ENCODE measurements at regions not wholly inside any gene's neighbourhood (a gene's known extent, or its start where the extent isn't known, plus 50 kb on each side); places are given as distances from the start of the nearest gene placed in this dataset.

DNA sequence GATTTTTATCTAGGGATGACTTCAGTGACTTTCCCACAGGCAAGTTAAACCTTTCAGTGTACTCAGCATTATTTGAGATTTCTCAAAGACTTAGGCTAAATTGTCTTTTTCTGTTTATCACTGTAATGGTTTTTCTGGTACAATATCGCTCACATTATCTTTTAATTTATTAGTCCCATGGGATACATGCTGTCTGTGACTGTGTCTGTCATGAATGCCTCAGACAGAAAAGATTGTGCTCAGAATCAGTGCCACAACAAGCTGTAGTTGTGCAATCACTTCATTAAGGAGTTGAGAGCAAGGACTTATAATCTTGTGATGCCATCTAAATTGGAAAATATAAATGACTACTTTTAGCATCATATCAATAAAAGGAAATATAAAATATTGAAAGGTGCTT lies 2374.2 kb upstream of the RAG2 start:
- CTCF ChIA-PET: no interaction called here
- intact Hi-C loops (cut with micrococcal nuclease; ENCODE audit: unreplicated experiment): no loop called here
- no peak for DNase-seq
- BruUV-seq (replicated peaks): no TSS peak
- TF ChIP-seq CTCF (IDR thresholded peaks at IDR 0.05; ENCODE audit: unreplicated experiment): no peak
- no peaks in the 10 kb centered on the region for H3K27me3 Mint-ChIP-seq (ENCODE audit: unreplicated experiment)
- H3K9me3 Mint-ChIP-seq (ENCODE audit: low read depth, unreplicated experiment): peaks cover 6% of the 10 kb centered on the region
- H3K4me3 Mint-ChIP-seq (ENCODE audit: low read depth, unreplicated experiment): no peak overlapping the region
- H3K4me1 Mint-ChIP-seq (ENCODE audit: low read depth, unreplicated experiment): no peaks in the 10 kb centered on the region
- H3K27ac Mint-ChIP-seq (ENCODE audit: unreplicated experiment): no peak overlapping the region
- no peaks in the 10 kb centered on the region for H3K36me3 Mint-ChIP-seq (ENCODE audit: insufficient read depth, unreplicated experiment)

DNA sequence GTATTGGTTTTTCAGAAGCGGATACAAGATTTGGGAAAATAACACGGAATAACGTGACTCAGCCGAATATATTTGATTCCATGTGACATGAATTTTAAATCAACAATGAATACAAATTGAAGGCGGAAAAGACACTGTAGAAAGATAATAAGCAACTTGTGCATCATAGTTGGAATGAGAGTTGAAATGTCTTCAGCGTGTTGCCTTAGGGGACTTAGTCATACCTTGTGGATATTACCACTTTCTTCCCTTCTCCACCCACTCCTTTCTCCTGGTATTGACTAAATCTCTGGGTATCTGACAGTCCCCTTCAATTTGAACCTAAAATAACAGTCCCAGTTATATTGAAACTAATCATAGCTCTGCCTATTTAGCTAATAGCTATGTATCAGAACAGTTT lies 2373.1 kb upstream of the RAG2 start:
- H3K27me3 Mint-ChIP-seq (ENCODE audit: unreplicated experiment): no peaks in the 10 kb centered on the region
- no peak overlapping the region for H3K4me3 Mint-ChIP-seq (ENCODE audit: low read depth, unreplicated experiment)
- no peak for DNase-seq
- intact Hi-C loops (cut with micrococcal nuclease; ENCODE audit: unreplicated experiment): no loop called here
- TF ChIP-seq CTCF (IDR thresholded peaks at IDR 0.05; ENCODE audit: unreplicated experiment): no peak
- H3K27ac Mint-ChIP-seq (ENCODE audit: unreplicated experiment): no peak overlapping the region
- CTCF ChIA-PET: no interaction called here
- H3K4me1 Mint-ChIP-seq (ENCODE audit: low read depth, unreplicated experiment): no peaks in the 10 kb centered on the region
- H3K9me3 Mint-ChIP-seq (ENCODE audit: low read depth, unreplicated experiment): peaks cover 6% of the 10 kb centered on the region
- no TSS peak for BruUV-seq (replicated peaks)
- H3K36me3 Mint-ChIP-seq (ENCODE audit: insufficient read depth, unreplicated experiment): no peaks in the 10 kb centered on the region

- intact Hi-C loops (cut with micrococcal nuclease; ENCODE audit: unreplicated experiment): no loop called here
- DNase-seq: no peak
- Mint-ChIP-seq H3K9me3 (ENCODE audit: low read depth, unreplicated experiment) (peaks cover 6% of the 10 kb centered on the region), H3K36me3 (ENCODE audit: insufficient read depth, unreplicated experiment) (no peaks in the 10 kb centered on the region), H3K27ac (ENCODE audit: unreplicated experiment) (no peak overlapping the region), H3K4me3 (ENCODE audit: low read depth, unreplicated experiment) (no peak overlapping the region), H3K27me3 (ENCODE audit: unreplicated experiment) (no peaks in the 10 kb centered on the region), H3K4me1 (ENCODE audit: low read depth, unreplicated experiment) (no peaks in the 10 kb centered on the region)
- CTCF ChIA-PET: no interaction called here
- no peak for TF ChIP-seq CTCF (IDR thresholded peaks at IDR 0.05; ENCODE audit: unreplicated experiment)
- no TSS peak for BruUV-seq (replicated peaks)
These were observed 2370.9 kb upstream of the RAG2 start for GRCh38 chr11:38968951-38969350.

GRCh38 chr11:38952698-38953097 lies 2354.7 kb upstream of the RAG2 start:
- intact Hi-C loops (cut with micrococcal nuclease; ENCODE audit: unreplicated experiment): no loop called here
- TF ChIP-seq CTCF (IDR thresholded peaks at IDR 0.05; ENCODE audit: unreplicated experiment): no peak
- Mint-ChIP-seq H3K27me3 (ENCODE audit: unreplicated experiment) (no peaks in the 10 kb centered on the region), H3K36me3 (ENCODE audit: insufficient read depth, unreplicated experiment) (no peaks in the 10 kb centered on the region), H3K9me3 (ENCODE audit: low read depth, unreplicated experiment) (peaks cover 3% of the 10 kb centered on the region), H3K4me1 (ENCODE audit: low read depth, unreplicated experiment) (no peaks in the 10 kb centered on the region), H3K27ac (ENCODE audit: unreplicated experiment) (no peak overlapping the region), H3K4me3 (ENCODE audit: low read depth, unreplicated experiment) (no peak overlapping the region)
- CTCF ChIA-PET: no interaction called here
- BruUV-seq (replicated peaks): no TSS peak
- DNase-seq: no peak

GRCh38 chr11:38950867-38951266 lies 2352.8 kb upstream of the RAG2 start:
- Mint-ChIP-seq H3K27me3 (ENCODE audit: unreplicated experiment) (no peaks in the 10 kb centered on the region), H3K9me3 (ENCODE audit: low read depth, unreplicated experiment) (peaks cover 12% of the 10 kb centered on the region), H3K4me3 (ENCODE audit: low read depth, unreplicated experiment) (no peak overlapping the region), H3K4me1 (ENCODE audit: low read depth, unreplicated experiment) (no peaks in the 10 kb centered on the region), H3K27ac (ENCODE audit: unreplicated experiment) (no peak overlapping the region), H3K36me3 (ENCODE audit: insufficient read depth, unreplicated experiment) (no peaks in the 10 kb centered on the region)
- intact Hi-C loops (cut with micrococcal nuclease; ENCODE audit: unreplicated experiment): no loop called here
- DNase-seq: no peak
- CTCF ChIA-PET: no interaction called here
- BruUV-seq (replicated peaks): no TSS peak
- TF ChIP-seq CTCF (IDR thresholded peaks at IDR 0.05; ENCODE audit: unreplicated experiment): no peak

All from Calu3 (cell line).